ENCODE measurements at regions not wholly inside any gene's neighbourhood (a gene's known extent, or its start where the extent isn't known, plus 50 kb on each side); places are given as distances from the start of the nearest gene placed in this dataset.

- TF ChIP-seq CTCF (IDR thresholded peaks at IDR 0.05) (no peak), POLR2AphosphoS5 (IDR thresholded peaks at IDR 0.05) (no peak)
Observed at GRCh38 chr2:160842286-160842685, 317.9 kb upstream of the TANK start.
